ENCODE measurements at regions not wholly inside any gene's neighbourhood (a gene's known extent, or its start where the extent isn't known, plus 50 kb on each side); places are given as distances from the start of the nearest gene placed in this dataset.

GRCh38 chr14:22333422-22334274 lies 255.4 kb downstream of the DAD1 start:
- no peak for DNase-seq

DNA sequence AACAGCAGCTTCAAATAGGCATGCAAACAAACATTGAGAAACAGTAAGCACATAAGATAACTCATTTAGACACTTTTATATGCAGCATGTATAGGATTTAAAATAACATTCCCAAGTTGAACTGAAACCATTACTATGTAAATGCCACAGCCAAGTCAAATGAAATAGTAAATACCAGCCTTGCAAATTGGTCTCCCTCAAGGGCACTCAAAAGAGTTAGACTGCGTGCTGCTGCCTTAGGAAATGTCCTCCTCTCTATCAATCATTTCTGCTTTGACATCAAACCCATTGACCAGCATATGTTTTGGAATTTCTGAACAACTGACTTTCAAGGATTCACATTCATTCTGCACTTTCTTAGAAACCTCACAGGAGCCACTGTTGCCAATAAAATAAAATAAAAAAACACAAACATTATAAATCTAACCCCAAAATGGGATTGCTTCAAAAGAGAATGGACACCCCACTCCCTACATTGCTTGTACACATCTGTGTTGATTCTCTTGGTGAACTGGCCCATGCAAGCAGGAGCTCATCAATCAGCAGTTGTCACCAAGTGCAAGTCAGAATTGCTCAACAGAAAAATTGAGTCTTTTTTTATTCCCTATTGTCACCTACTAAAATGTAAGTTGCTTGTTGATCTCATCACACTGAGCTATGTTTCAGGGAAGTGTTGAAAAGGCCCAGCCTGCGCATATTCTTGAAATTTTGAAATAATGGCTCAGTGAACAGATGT lies 256.2 kb downstream of the DAD1 start:
- DNase-seq = no peak

DNA sequence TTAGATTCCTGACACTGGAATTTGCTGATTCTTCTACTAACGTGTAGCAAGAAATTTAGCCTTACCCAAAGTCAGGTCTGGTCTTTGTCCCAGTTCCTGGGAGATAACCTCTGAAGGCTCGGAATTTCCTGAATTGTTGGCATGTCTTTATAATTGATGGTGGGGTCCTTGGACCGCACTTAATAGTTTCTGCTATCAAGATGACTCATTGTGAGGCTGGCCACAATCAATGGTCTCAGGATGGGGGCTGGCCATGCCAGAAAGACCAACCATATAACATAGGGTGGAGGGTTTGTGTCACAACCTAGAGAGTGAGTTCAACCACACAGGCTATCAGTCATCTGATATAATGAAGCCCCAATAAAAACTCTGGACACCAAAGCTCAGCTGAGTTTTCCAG lies 259.7 kb downstream of the DAD1 start:
- no peak for DNase-seq

DNA sequence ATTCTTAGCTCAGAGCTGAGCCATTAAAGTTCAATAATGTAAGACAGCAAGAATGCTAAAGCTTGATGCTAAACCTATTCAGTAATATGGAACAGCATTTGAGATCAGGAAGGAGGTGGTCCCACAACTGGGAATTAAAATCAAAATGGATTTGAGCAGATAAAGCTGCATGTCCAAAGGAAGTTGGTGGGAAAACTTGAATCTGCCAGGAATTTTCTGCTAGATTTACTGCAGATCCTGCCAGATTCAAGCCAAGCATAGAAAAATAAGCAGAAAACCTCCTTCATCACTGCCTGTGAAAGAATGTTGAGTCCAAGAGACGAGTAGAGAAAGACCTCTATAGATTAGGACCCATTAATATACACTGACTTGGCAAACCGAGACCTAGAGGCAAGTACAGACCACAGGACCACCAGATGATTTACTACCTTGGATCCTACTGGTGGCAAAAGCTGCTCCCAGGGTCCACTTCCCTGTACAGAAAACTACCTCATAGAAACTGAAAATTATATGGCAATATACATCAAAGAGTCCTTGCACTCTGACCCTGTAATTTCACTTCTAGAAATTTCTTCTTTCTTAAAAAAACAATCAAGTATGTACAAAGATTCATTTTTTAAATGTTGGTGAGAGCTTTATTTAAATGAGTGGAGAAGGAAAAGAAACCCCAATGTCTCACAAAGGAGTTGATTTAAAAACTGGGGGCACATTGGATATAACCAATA lies 263.2 kb downstream of the DAD1 start:
- no peak for DNase-seq

DNA sequence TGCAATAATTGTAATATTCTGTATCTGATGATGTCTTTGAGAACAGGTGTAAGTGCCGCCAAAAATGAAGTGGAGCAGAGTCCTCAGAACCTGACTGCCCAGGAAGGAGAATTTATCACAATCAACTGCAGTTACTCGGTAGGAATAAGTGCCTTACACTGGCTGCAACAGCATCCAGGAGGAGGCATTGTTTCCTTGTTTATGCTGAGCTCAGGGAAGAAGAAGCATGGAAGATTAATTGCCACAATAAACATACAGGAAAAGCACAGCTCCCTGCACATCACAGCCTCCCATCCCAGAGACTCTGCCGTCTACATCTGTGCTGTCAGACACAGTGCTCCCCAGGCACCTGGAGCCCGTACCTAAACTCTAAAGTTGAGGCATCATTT lies 268.7 kb downstream of the DAD1 start:
- no peak for DNase-seq

DNA sequence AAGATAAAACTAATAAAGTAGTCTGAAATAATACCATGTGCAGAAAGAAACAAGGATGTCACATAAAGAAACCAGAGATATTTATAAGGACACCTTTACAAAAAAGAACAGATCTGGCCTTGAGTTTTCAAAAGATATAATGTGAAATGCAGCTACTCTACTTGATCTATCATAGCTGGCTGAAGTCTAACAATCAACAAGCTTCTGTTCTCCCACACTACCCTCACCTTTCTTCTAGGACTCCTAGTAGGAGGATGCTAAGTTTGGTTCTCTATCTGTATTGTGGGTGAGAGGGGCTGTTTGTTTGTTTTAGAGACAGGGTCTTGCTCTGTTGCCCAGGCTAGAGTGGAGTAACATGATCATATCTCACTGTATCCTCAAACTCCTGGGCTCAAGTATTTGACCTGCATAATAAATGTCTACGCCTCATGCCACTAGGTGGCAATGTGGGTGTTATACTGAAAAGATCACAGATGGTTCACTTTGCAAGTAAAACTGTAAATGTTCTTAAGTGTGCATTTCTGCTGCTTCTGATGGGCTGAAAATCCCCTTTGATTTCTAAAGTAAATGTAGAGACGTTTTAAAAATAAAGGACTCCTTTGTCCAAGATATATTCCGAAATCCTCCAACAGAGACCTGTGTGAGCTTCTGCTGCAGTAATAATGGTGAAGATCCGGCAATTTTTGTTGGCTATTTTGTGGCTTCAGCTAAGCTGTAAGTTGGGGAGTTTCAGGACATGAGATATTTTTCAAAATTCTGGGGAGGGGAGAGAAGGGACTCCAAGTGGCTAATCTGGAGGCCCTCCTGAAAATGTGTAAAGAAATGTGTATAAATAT lies 269.3 kb downstream of the DAD1 start:
- DNase-seq = peak; percentile 84

DNA sequence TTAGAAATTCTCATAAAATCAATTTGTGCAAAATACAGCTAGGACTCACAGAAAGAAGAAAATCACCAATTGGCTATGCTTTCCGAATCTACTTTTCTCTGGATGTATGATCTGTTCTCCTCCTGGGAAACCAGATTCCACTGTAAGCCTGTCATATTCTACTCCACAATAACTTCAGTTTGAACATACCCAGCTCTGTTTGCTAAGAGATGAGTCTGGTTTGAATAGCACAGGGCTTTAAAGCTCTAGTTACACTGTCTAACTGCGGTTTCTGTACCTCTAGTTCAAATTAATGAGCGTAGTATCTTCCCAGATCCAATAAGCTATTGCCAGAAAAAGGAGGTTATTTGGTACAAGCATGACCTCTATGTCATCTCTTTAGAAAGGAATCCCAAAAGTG lies 270.1 kb downstream of the DAD1 start:
- DNase-seq = no peak

- DNase-seq = no peak
These were observed 272.6 kb downstream of the DAD1 start for GRCh38 chr14:22316473-22316872.

DNA sequence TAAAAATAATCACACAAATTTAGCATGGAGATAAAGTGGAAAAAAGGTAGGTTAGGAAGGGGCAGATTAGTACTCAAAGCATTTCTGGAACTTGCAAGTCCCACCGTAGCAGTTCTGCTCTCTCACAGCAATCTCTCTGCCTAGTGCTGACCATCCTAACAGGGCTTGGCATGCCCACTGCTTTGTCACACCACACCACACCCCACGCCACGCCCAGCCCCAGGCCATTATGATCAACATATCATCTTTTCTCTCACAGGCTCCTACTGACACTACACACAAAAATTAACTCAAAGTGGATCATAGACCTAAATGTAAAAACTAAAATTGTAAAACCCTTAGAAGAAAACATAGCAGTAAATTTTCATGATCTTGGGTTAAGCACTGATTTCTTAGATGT lies 273.7 kb downstream of the DAD1 start:
- DNase-seq = no peak

- DNase-seq = peak; percentile 63
These were observed 274.7 kb downstream of the DAD1 start for GRCh38 chr14:22314183-22314820.

- no peak for DNase-seq
These were observed 275.7 kb downstream of the DAD1 start for GRCh38 chr14:22313172-22313801.

DNA sequence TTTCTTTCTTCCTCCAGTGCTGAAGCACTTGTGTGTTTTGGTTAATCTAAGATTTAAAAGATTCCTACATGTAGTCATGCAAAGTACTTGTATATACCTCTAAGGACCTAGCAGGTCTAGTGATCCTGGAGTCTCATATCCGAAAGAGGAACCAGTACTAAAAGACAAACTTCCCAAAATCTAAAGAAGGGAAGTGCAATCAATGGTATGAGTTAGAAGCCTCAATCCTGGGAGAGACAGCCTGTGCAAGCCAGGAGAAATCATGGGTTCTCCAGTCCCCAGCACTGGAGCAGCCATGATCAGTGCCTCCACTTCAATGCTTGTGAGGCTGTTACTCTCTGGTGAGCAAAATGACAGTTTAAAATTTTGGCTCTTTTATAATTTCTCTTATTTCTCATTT lies 277.4 kb downstream of the DAD1 start:
- DNase-seq = no peak

DNA sequence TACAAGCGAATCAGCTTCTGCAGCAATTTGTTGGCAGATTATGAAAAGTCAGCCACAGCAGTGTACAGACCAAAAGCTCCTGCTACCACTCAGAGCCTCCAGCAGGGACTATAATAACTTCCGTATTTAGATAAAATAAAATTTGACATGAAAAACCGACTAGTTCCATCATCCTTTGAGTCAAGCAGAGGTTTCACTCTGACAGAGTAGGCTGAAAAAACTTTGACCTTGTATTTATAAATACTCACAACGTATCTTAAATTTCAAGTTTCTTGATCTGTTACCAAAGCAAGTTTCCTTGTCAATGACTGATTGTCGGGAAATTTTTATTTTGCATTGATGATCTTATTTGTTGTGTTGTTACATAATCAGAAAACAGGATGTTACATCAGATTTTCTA lies 283.4 kb downstream of the DAD1 start:
- DNase-seq = no peak

DNA sequence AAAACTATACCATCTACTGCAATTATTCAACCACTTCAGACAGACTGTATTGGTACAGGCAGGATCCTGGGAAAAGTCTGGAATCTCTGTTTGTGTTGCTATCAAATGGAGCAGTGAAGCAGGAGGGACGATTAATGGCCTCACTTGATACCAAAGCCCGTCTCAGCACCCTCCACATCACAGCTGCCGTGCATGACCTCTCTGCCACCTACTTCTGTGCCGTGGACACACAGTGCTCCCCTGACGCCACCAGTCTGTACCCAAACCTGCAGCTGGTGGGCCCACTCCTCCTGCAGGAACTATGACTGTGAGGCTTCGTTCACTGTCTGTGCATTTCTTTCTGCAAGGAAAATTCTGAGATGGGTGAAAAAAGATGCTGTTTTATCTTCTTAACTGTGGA lies 284.7 kb downstream of the DAD1 start:
- DNase-seq = no peak

DNA sequence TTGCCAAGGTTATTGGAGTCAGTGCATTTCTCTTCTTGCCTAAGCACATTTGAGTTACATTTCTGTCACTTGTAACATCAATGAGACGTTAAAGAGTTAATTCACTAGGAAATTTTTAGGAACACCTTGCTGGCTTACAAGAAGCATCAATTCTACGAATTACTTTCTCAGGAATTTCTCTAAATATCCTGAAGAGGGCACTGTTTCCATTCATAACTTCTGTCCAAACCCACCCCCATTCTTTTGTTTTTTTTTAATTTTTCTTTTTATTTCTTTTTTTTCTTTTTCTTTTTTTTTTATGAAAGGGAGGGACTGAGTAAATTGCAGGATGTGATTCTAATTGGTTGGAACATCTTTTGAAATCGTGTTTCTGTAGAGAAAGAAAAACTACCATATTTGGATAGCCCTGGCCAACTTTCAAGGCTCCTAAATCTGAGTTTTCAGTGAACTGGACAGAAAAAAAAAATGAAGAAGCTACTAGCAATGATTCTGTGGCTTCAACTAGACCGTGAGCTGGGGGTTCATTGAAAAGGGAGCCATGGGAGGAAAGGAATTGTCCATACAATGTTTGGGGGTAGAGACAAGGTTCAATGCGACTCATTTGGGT lies 285.3 kb downstream of the DAD1 start:
- DNase-seq = peak; percentile 43

DNA sequence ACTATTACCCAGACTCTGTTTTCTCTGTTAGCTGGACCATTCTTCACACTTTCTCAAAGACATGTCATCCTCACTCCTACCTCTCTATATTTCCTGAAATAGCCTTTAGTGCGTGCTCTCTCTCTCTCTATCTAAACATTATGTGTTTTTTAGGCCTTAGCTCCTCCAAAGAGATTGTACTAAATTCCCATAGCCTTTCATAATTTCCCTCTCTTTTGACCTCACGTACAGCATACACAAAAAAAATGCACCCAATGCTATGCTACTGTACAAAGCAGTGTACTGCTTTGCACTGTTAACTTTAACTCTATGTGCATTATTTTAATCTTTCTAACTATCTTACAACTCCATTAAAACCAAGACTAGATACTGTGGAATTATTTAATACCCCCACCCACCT lies 288.4 kb downstream of the DAD1 start:
- DNase-seq = no peak

- no peak for DNase-seq
These were observed 291.6 kb downstream of the DAD1 start for GRCh38 chr14:22297376-22297775.

GRCh38 chr14:22296722-22297121 lies 292.3 kb downstream of the DAD1 start:
- no peak for DNase-seq

DNA sequence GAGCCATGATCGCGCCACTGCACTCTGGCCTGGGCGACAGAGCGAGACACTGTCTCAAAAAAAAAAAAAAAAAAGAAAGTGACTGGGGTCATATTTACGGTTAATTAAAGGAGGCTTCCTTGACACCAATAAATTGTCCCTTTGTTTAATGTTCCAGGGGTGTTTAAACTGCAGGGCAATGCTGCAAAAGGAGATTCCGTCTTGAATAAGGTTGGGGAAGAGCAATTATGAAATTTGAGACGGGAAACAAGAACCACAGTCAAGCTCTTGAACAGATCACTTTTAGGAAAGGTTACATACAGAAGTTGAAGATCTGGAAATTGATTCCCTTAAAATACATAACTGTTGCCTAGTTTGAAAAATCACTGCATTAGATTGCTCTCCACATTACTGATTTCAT lies 292.9 kb downstream of the DAD1 start:
- DNase-seq = no peak

DNA sequence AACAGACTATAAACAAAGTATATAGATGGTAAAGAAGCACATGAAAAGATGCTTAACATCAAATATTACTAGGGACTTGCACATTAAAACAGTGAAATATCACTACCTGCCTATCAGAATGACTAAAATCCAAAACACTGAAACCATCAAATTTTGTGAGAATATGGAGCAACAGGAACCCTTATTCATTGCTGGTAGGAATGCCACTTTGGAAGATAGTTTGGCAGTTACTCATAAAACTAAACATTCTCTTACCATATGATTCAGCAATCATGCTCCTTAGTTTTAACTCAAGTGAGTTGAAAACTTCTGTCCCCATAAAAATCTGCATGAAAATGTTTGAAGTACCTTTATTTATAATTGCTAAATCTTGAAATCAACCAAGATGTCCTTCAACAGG lies 297.6 kb downstream of the DAD1 start:
- DNase-seq = no peak

DNA sequence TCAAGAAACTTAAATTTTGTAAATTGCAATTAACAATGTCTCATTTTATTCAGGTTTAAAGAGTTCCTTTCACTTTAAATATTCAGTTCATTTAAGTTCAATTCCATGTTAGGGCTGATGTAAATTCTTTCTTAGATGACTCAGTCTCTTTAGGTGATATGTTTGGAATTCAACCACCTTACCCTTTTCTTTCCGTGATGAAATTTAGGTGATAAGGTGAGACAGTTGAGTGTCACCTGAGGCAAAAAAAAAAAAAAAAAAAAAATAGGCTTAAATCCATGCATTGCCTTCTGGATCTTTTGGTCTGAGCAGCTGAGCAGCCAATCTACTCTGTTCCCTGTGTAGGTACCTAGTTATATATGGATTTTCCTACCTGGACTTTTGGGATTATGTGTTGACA lies 299.5 kb downstream of the DAD1 start:
- no peak for DNase-seq
